H1 (cell line): ENCODE measurements at regions not wholly inside any gene's neighbourhood (a gene's known extent, or its start where the extent isn't known, plus 50 kb on each side); places are given as distances from the start of the nearest gene placed in this dataset.

Experiments used
- CTCF ChIA-PET: fragments of 300-600 bp; sonication (Branson Sonifier 250); formaldehyde crosslinking; loops from one replicate; lab custom pipeline; 2021; ENCODE audit not compliant: partially characterized antibody; lab: Charles Lee
- POLR2A ChIA-PET: fragments of 300-600 bp; sonication (Branson Sonifier 250); formaldehyde crosslinking; loops from one replicate; lab custom pipeline; 2021; ENCODE audit warnings: inconsistent platforms; ENCODE audit not compliant: partially characterized antibody; lab: Charles Lee
- DNase-seq, 2 experiments: peaks; one replicate each; pipeline versions ENCODE4 v3.0.0 to v3.0.0-alpha.2; 2010 to 2022; ENCODE audit warnings: low spot score in 2 of 2, low read depth in 1 of 2, mixed read lengths in 1 of 2
- FAIRE-seq: peaks from 2 replicates; lab custom pipeline; 2011; peaks lifted over from hg19 to GRCh38; lab: Jason Lieb, UNC
- H2AFZ ChIP-seq: 2 replicates; pipeline ENCODE4 v1.8.1; 2012; ENCODE audit warnings: low read length, inconsistent platforms
- H2AK5ac ChIP-seq: 2 replicates; pipeline ENCODE4 v1.6.1; 2013; ENCODE audit warnings: low read depth, low read length
- H2BK120ac ChIP-seq: replicated peaks from 2 replicates; pipeline ENCODE3; 2013; ENCODE audit warnings: low read depth, low read length, inconsistent platforms
- H2BK12ac ChIP-seq: 2 replicates; pipeline ENCODE4 v1.6.1; 2013; ENCODE audit warnings: low read depth, low read length
- H2BK15ac ChIP-seq: 2 replicates; pipeline ENCODE4 v1.6.1; 2013; ENCODE audit warnings: low read length
- H2BK20ac ChIP-seq: 2 replicates; pipeline ENCODE4 v1.6.1; 2013; ENCODE audit warnings: low read length
- H2BK5ac ChIP-seq: 2 replicates; pipeline ENCODE4 v1.6.1; 2013; ENCODE audit warnings: low read depth, low read length
- H3K14ac ChIP-seq: 2 replicates; pipeline ENCODE4 v1.6.1; 2013; ENCODE audit warnings: inconsistent platforms; ENCODE audit not compliant: insufficient read length
- H3K18ac ChIP-seq: 2 replicates; pipeline ENCODE4 v1.6.1; 2013; ENCODE audit warnings: low read length; ENCODE audit errors: extremely low read depth
- H3K23ac ChIP-seq: 2 replicates; pipeline ENCODE4 v1.6.1; 2013; ENCODE audit warnings: inconsistent platforms; ENCODE audit not compliant: insufficient read length
- H3K23me2 ChIP-seq: 2 replicates; pipeline ENCODE4 v1.6.1; 2013; ENCODE audit warnings: low read depth, low read length
- H3K27ac ChIP-seq: 2 replicates; pipeline ENCODE4 v1.6.1; 2011; ENCODE audit warnings: low read depth, low read length, inconsistent platforms
- H3K27me3 ChIP-seq, 4 experiments: replicated peaks in 1 of 4; 1 replicate in 1 of 4; 2 replicates in 3 of 4; pipeline versions ENCODE4 v1.6.1 to v1.8.1; 2011 to 2013; ENCODE audit warnings: low read length in 3 of 4, mild to moderate bottlenecking in 3 of 4, inconsistent platforms in 2 of 4, mixed read lengths in 2 of 4, moderate library complexity in 1 of 4; ENCODE audit not compliant: control insufficient read depth in 3 of 4, insufficient read depth in 3 of 4; ENCODE audit errors: extremely low read depth in 1 of 4
- H3K36me3 ChIP-seq, 4 experiments: 2 replicates each; pipeline versions ENCODE4 v1.6.1 to v1.8.1; 2011 to 2013; ENCODE audit warnings: mild to moderate bottlenecking in 4 of 4, low read length in 3 of 4, moderate library complexity in 2 of 4, control low read depth in 1 of 4, inconsistent platforms in 1 of 4; ENCODE audit not compliant: insufficient read depth in 4 of 4, control insufficient read depth in 2 of 4
- H3K4ac ChIP-seq: replicated peaks from 2 replicates; pipeline ENCODE3; 2013; ENCODE audit warnings: low read length, low read depth, mixed read lengths, inconsistent platforms; ENCODE audit not compliant: insufficient read length
- H3K4me1 ChIP-seq, 4 experiments: replicated peaks in 1 of 4; 1 replicate in 1 of 4; 2 replicates in 3 of 4; pipeline versions ENCODE4 v1.6.1 to v1.8.1; 2011 to 2013; ENCODE audit warnings: low read length in 3 of 4, inconsistent platforms in 2 of 4, mixed read lengths in 1 of 4; ENCODE audit not compliant: insufficient read depth in 4 of 4, control insufficient read depth in 3 of 4
- H3K4me2 ChIP-seq, 2 experiments: 2 replicates each; pipeline versions ENCODE4 v1.6.1 to v1.8.1; 2011 to 2013; ENCODE audit warnings: low read depth in 2 of 2, low read length in 2 of 2, control low read depth in 1 of 2, inconsistent platforms in 1 of 2, mild to moderate bottlenecking in 1 of 2; ENCODE audit not compliant: insufficient read depth in 1 of 2
- H3K4me3 ChIP-seq, 4 experiments: fragments of 200-600, 300-600 bp in 1 of 4; sonication (generic), shearing (Covaris generic), sonication (Bioruptor Twin) in 1 of 4; 2 replicates each; pipeline versions ENCODE4 v1.5.1 to v1.8.1; 2011 to 2016; ENCODE audit warnings: low read length in 4 of 4, low read depth in 3 of 4, control low read depth in 2 of 4, inconsistent platforms in 2 of 4, mild to moderate bottlenecking in 2 of 4, mixed read lengths in 1 of 4, moderate library complexity in 1 of 4; ENCODE audit not compliant: insufficient read depth in 2 of 4; ENCODE audit errors: extremely low read depth in 1 of 4
- H3K56ac ChIP-seq: replicated peaks from 2 replicates; pipeline ENCODE3; 2013; ENCODE audit warnings: low read depth, mild to moderate bottlenecking, mixed read lengths, low read length, inconsistent platforms; ENCODE audit not compliant: insufficient read length
- H3K79me1 ChIP-seq: 2 replicates; pipeline ENCODE4 v1.6.1; 2013; ENCODE audit warnings: low read depth, low read length, control low read depth
- H3K79me2 ChIP-seq, 2 experiments: 2 replicates each; pipeline versions ENCODE4 v1.6.1 to v1.8.1; 2012 to 2013; ENCODE audit warnings: low read length in 2 of 2, mild to moderate bottlenecking in 2 of 2, inconsistent platforms in 1 of 2; ENCODE audit not compliant: insufficient read depth in 2 of 2, control insufficient read depth in 1 of 2
- H3K9ac ChIP-seq, 4 experiments: replicated peaks in 1 of 4; 1 replicate in 1 of 4; 2 replicates in 3 of 4; pipeline versions ENCODE4 v1.6.1 to v1.8.1; 2011 to 2013; ENCODE audit warnings: low read depth in 3 of 4, low read length in 3 of 4, control low read depth in 2 of 4, mild to moderate bottlenecking in 2 of 4, moderate library complexity in 2 of 4, inconsistent platforms in 1 of 4; ENCODE audit errors: extremely low read depth in 1 of 4
- H3K9me3 ChIP-seq, 2 experiments: 2 replicates each; pipeline versions ENCODE4 v1.6.1 to v1.8.1; 2012 to 2013; ENCODE audit warnings: mild to moderate bottlenecking in 2 of 2, moderate library complexity in 2 of 2, control low read depth in 1 of 2, inconsistent platforms in 1 of 2, low read depth in 1 of 2, low read length in 1 of 2, mixed read lengths in 1 of 2; ENCODE audit not compliant: insufficient read depth in 2 of 2
- H4K20me1 ChIP-seq, 2 experiments: replicated peaks in 1 of 2; 2 replicates each; pipeline versions ENCODE3 to v1.8.1; 2011 to 2013; ENCODE audit warnings: inconsistent platforms in 2 of 2, low read length in 2 of 2, mild to moderate bottlenecking in 1 of 2; ENCODE audit not compliant: insufficient read depth in 2 of 2, control insufficient read depth in 1 of 2
- H4K5ac ChIP-seq: 2 replicates; pipeline ENCODE4 v1.6.1; 2013; ENCODE audit warnings: low read length, low read depth, mixed read lengths, inconsistent platforms; ENCODE audit not compliant: insufficient read length
- H4K8ac ChIP-seq: 2 replicates; pipeline ENCODE4 v1.8.0; 2013; ENCODE audit warnings: mild to moderate bottlenecking, moderate library complexity, low read length, inconsistent platforms; ENCODE audit not compliant: insufficient read depth; ENCODE audit errors: extremely low read depth
- H4K91ac ChIP-seq: replicated peaks from 2 replicates; pipeline ENCODE3; 2013; ENCODE audit warnings: low read length, mixed read lengths, inconsistent platforms; ENCODE audit not compliant: insufficient read length
- POLR2A ChIP-seq, 2 experiments: IDR thresholded peaks; 1 replicate in 1 of 2; 2 replicates in 1 of 2; pipeline ENCODE4 v1.6.1; 2011; ENCODE audit warnings: low read depth in 2 of 2, low read length in 2 of 2, mild to moderate bottlenecking in 2 of 2; ENCODE audit errors: control extremely low read depth in 1 of 2
- WGBS, 2 experiments: shearing (Covaris generic) in 1 of 2; methylation state at CpG; one replicate each; pipeline versions ENCODE4 v1.1.6 to v1.1.7; 2013 to 2015; ENCODE audit warnings: low lambda C conversion rate in 2 of 2, mixed read lengths in 2 of 2, inconsistent platforms in 1 of 2, low coverage in 1 of 2, missing lambda C conversion rate in 1 of 2; ENCODE audit not compliant: insufficient replicate concordance in 2 of 2, insufficient coverage in 1 of 2, insufficient read length in 1 of 2; ENCODE audit errors: extremely low coverage in 1 of 2, missing lambda C conversion rate in 1 of 2; 5-methylcytosine and 5-hydroxymethylcytosine counted together

DNA sequence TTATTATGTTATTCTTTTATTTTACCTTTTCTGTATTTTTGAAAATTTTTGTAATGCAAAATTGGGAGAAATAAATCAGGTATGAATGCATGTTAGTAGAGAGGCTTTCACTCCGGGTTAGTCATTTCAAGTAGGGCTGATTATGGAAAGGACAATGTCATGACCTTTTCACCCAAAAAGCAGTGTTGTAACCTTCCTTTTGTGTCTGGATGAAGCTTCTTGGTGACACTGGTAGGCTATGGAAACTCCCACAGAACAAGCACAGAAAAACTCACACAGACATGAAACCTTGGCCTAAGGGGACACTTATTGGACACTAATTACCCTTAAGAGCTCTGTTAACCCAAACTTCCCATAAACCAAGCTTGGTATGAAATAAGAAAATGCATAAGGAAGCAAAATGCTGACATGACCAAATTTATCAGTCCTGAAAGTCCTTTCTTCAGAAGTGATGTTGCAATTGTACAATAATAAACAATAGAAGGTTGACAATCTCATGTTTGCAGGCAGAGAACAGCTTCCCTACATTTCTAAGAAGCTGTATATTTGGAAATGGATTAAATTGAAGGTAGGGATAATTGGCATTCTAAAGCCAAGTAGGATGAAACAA lies 70.0 kb upstream of the KCNJ15 start:
- H3K14ac ChIP-seq, result no peak overlapping the region
- no peak overlapping the region for H3K27ac ChIP-seq
- no peak overlapping the region for H2BK20ac ChIP-seq
- H3K18ac ChIP-seq, result no peak overlapping the region
- H3K56ac ChIP-seq, result no peak overlapping the region
- peaks cover 0 to 2% of the 10 kb centered on the region in 2 experiments; a peak in 2 of 4 replicates for H3K9me3 ChIP-seq
- H2BK15ac ChIP-seq, result no peak overlapping the region
- FAIRE-seq (no peak), DNase-seq (no peak)
- H2BK120ac ChIP-seq, result no peak overlapping the region
- H3K36me3 ChIP-seq, result no peaks in the 10 kb centered on the region
- H3K23me2 ChIP-seq, result no peaks in the 10 kb centered on the region
- H4K5ac ChIP-seq, result no peak overlapping the region
- ChIA-PET CTCF (interaction anchor here (1.7 kb wide), 1 partner anchor 166 kb away, joined by 4 read pairs; no protein-coding TSS in a partner anchor), POLR2A (no interaction called here)
- no peak overlapping the region for H3K9ac ChIP-seq
- H3K4me1 ChIP-seq, result no peaks in the 10 kb centered on the region
- H3K4me3 ChIP-seq, result no peak overlapping the region
- H3K23ac ChIP-seq, result no peak overlapping the region
- no peak overlapping the region for H4K8ac ChIP-seq
- no peak overlapping the region for H4K91ac ChIP-seq
- no peaks in the 10 kb centered on the region for H4K20me1 ChIP-seq
- no peaks in the 10 kb centered on the region for H3K27me3 ChIP-seq
- no peak overlapping the region for H2BK5ac ChIP-seq
- no peaks in the 10 kb centered on the region for H3K79me2 ChIP-seq
- H3K79me1 ChIP-seq, result no peaks in the 10 kb centered on the region
- H3K4ac ChIP-seq, result no peak overlapping the region
- H3K4me2 ChIP-seq, result no peak overlapping the region
- H2AFZ ChIP-seq, result no peak overlapping the region
- H2BK12ac ChIP-seq, result no peak overlapping the region
- WGBS, 2 experiments, result 94% methylated on average over 1 of the region's 1 CpG; no CpG with 5 or more reads in 1 of the 2 experiments
- H2AK5ac ChIP-seq, result no peak overlapping the region
- TF ChIP-seq POLR2A (IDR thresholded peaks at IDR 0.05; ENCODE audit: control extremely low read depth in 1 of 2, low read depth in 2 of 2, low read length in 2 of 2), result no peak
